Kidney (tissue), 13 donors: ENCODE measurements at regions not wholly inside any gene's neighbourhood (a gene's known extent, or its start where the extent isn't known, plus 50 kb on each side); places are given as distances from the start of the nearest gene placed in this dataset.

Experiments
- DNase-seq, 5 donors: peaks; one replicate each; pipeline ENCODE4 v3.0.0-alpha.2; 2013 to 2020
- FAIRE-seq: peaks from 2 replicates; lab custom pipeline; 2012; peaks lifted over from hg19 to GRCh38; lab: Jason Lieb, UNC
- H3K27ac ChIP-seq, 2 donors: one replicate each; pipeline ENCODE4 v1.7.0; 2013; ENCODE audit warnings: low read depth in 2 of 2, low read length in 2 of 2, inconsistent platforms in 1 of 2
- H3K27me3 ChIP-seq: one replicate; pipeline ENCODE4 v1.7.1; 2013; ENCODE audit warnings: low read length, inconsistent platforms; ENCODE audit not compliant: control insufficient read depth, insufficient read depth
- H3K36me3 ChIP-seq, 3 donors: one replicate each; pipeline versions ENCODE4 v1.7.0 to v1.7.1; 2013; ENCODE audit warnings: low read length in 3 of 3, control low read depth in 1 of 3, inconsistent platforms in 1 of 3; ENCODE audit not compliant: insufficient read depth in 3 of 3, control insufficient read depth in 2 of 3
- H3K4me1 ChIP-seq, 3 donors: one replicate each; pipeline versions ENCODE4 v1.7.0 to v1.7.1; 2013; ENCODE audit warnings: low read length in 3 of 3, inconsistent platforms in 1 of 3, low read depth in 1 of 3; ENCODE audit not compliant: control insufficient read depth in 2 of 3, insufficient read depth in 2 of 3
- H3K4me3 ChIP-seq, 3 donors: one replicate each; pipeline versions ENCODE4 v1.7.0 to v1.8.1; 2013; ENCODE audit warnings: low read length in 3 of 3, control low read depth in 1 of 3, inconsistent platforms in 1 of 3
- H3K9ac ChIP-seq, 3 donors: one replicate each; pipeline versions ENCODE4 v1.7.0 to v1.7.1; 2013; ENCODE audit warnings: low read length in 3 of 3, control low read depth in 1 of 3, inconsistent platforms in 1 of 3
- H3K9me3 ChIP-seq, 3 donors: one replicate each; pipeline versions ENCODE4 v1.7.0 to v1.7.1; 2013; ENCODE audit warnings: low read length in 3 of 3, control low read depth in 1 of 3, inconsistent platforms in 1 of 3; ENCODE audit not compliant: control insufficient read depth in 2 of 3, insufficient read depth in 1 of 3
- intact Hi-C: fragments of 100-400 bp; cut with DNase I; formaldehyde crosslinking; loops from one replicate; pipeline ENCODE4 v1.11.1; 2022
- TF ChIP-seq, protein P1 (sequence below): IDR thresholded peaks from 3 replicates; pipeline ENCODE4 v1.5.1; 2012; ENCODE audit warnings: mild to moderate bottlenecking, moderate library complexity, borderline replicate concordance; ENCODE audit not compliant: insufficient read depth; ENCODE audit errors: extremely low read depth
- donor health status: control.
- donor health status: control.
- donor health status: control.
- donor health status: control.
- donor health status: control.
- donor health status: DM: yes; HTN: yes; CAD: no.
- donor health status: Normal renal cell carcinoma (clear cell type).

DNA sequence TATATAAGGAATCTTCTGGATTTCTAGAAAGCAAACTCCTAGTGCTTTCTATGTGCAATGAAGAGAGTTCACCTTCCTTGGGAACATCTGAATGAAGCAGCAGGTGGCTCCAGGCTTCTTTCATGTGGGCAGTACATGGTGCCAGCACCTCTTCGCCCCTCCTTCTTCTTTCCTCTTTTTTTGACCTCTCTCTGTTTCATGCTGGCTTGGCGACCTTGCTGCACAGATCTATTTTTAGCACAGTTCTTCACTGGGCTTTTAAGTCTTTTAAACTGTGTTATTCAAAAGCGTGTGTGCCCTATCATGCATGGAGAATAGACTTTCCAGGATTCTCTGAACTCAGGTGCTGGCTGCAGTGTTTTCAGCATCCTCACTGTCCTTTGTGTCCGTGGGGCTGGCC is 400.3 kb upstream of the PRKCQ start:
- intact Hi-C loops, result no loop called here
- DNase-seq (peak in 1 of 5 donors; percentile 7), FAIRE-seq (no peak)
- H3K4me3 ChIP-seq, result no peak overlapping the region
- H3K9ac ChIP-seq, result no peak overlapping the region
- no peaks in the 10 kb centered on the region for H3K4me1 ChIP-seq
- H3K36me3 ChIP-seq, result no peaks in the 10 kb centered on the region
- TF ChIP-seq, protein P1, sequence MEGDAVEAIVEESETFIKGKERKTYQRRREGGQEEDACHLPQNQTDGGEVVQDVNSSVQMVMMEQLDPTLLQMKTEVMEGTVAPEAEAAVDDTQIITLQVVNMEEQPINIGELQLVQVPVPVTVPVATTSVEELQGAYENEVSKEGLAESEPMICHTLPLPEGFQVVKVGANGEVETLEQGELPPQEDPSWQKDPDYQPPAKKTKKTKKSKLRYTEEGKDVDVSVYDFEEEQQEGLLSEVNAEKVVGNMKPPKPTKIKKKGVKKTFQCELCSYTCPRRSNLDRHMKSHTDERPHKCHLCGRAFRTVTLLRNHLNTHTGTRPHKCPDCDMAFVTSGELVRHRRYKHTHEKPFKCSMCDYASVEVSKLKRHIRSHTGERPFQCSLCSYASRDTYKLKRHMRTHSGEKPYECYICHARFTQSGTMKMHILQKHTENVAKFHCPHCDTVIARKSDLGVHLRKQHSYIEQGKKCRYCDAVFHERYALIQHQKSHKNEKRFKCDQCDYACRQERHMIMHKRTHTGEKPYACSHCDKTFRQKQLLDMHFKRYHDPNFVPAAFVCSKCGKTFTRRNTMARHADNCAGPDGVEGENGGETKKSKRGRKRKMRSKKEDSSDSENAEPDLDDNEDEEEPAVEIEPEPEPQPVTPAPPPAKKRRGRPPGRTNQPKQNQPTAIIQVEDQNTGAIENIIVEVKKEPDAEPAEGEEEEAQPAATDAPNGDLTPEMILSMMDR, result no peak
- H3K9me3 ChIP-seq, result no peaks in the 10 kb centered on the region
- H3K27me3 ChIP-seq, result no peaks in the 10 kb centered on the region
- H3K27ac ChIP-seq, result no peak overlapping the region

DNA sequence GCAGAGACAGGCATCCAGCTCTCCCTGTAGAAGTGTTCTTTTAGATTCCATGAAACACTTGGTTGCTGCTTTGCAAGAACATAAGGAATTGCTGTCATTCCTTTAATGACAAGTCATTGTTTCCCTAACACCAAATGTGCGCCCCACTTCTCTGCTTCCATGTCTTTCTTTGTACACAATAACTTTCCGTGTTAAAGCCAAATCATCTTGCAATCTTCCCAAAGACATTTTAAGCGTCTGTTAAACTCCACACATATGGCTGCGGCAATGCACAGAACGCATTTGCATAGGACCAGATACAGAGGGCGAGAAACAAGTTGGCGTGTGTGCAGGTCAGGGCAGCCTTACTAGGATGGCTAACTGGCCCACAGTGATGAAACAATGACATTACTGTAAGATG is 399.3 kb upstream of the PRKCQ start:
- TF ChIP-seq, protein P1, result no peak
- FAIRE-seq (no peak), DNase-seq (no peak)
- Histone ChIP-seq H3K4me3 (no peak overlapping the region), H3K4me1 (no peaks in the 10 kb centered on the region), H3K36me3 (no peaks in the 10 kb centered on the region), H3K27me3 (no peaks in the 10 kb centered on the region), H3K9me3 (no peaks in the 10 kb centered on the region), H3K27ac (no peak overlapping the region), H3K9ac (no peak overlapping the region)
- intact Hi-C loops, result no loop called here

DNA sequence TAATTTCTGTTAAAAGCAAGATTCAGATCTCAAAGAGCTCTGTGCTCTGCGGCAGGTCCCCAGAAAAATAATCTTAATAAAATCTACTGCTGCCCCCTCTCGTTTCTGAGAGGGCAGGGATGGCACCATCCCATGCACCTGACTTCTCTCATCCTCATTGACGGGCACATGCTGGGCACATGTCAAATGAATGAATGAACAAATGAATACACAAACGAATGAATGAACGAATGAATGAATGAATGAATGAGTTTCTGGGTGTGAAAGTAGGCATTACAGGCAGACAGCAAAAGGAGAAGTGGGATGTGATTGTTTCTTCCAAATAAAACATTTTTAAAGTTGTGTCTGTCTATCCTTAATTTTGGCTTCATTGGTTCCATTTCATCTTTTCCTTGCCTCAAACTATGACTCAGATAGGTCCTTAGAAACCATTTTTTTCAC is 398.1 kb upstream of the PRKCQ start:
- no peak overlapping the region for H3K4me3 ChIP-seq
- no peaks in the 10 kb centered on the region for H3K9me3 ChIP-seq
- no peaks in the 10 kb centered on the region for H3K4me1 ChIP-seq
- H3K36me3 ChIP-seq, result no peaks in the 10 kb centered on the region
- H3K27ac ChIP-seq, result no peak overlapping the region
- FAIRE-seq, result no peak
- TF ChIP-seq, protein P1, result no peak
- DNase-seq, result no peak
- H3K9ac ChIP-seq, result no peak overlapping the region
- intact Hi-C loops, result no loop called here
- no peaks in the 10 kb centered on the region for H3K27me3 ChIP-seq
